DOHH2 (cell line): ENCODE measurements at regions not wholly inside any gene's neighbourhood (a gene's known extent, or its start where the extent isn't known, plus 50 kb on each side); places are given as distances from the start of the nearest gene placed in this dataset.
"Not testable (repeated sequence)": the region's sequence is repeated elsewhere in the genome, so short reads cannot be mapped to it uniquely, and the experiment has no call there.

ENCODE experiments used
- H3F3A ChIP-seq: fragments of 200-600 bp; sonication (generic), shearing (Covaris generic); 2 replicates; pipeline ENCODE4 v1.6.0; 2016; ENCODE audit warnings: antibody characterized with exemption, mild to moderate bottlenecking; ENCODE audit not compliant: control insufficient read depth, insufficient read depth
- H3K27ac ChIP-seq: fragments of 200-600 bp; sonication (generic); 2 replicates; pipeline ENCODE4 v1.5.1; 2014; ENCODE audit warnings: low read depth, mild to moderate bottlenecking, low read length, moderate library complexity
- H3K27me3 ChIP-seq: fragments of 200-600 bp; sonication (generic); 2 replicates; pipeline ENCODE4 v1.6.1; 2014; ENCODE audit warnings: mild to moderate bottlenecking, low read length, mixed read lengths; ENCODE audit not compliant: control insufficient read depth
- H3K36me3 ChIP-seq: fragments of 200-600 bp; sonication (generic); 2 replicates; pipeline ENCODE4 v1.6.1; 2014; ENCODE audit warnings: mild to moderate bottlenecking, low read length, moderate library complexity, mixed read lengths; ENCODE audit not compliant: control insufficient read depth
- H3K4me1 ChIP-seq: fragments of 200-600 bp; sonication (generic); 2 replicates; pipeline ENCODE4 v1.6.1; 2014; ENCODE audit warnings: mild to moderate bottlenecking, low read length, mixed read lengths; ENCODE audit not compliant: control insufficient read depth
- H3K4me2 ChIP-seq: fragments of 200-600 bp; sonication (generic); 2 replicates; pipeline ENCODE4 v1.6.0; 2014; ENCODE audit warnings: mild to moderate bottlenecking, low read length, moderate library complexity
- H3K4me3 ChIP-seq: fragments of 200-600 bp; sonication (generic); 2 replicates; pipeline ENCODE4 v1.5.1; 2014; ENCODE audit warnings: mild to moderate bottlenecking, low read length, mixed read lengths
- H3K79me2 ChIP-seq: fragments of 200-600 bp; sonication (generic); 2 replicates; pipeline ENCODE4 v1.6.1; 2014; ENCODE audit warnings: mild to moderate bottlenecking, low read length, mixed read lengths; ENCODE audit not compliant: control insufficient read depth
- H3K9me2 ChIP-seq: fragments of 200-600 bp; sonication (generic); replicated peaks from 2 replicates; pipeline ENCODE4 v1.6.1; 2014; ENCODE audit warnings: mild to moderate bottlenecking, low read length, mixed read lengths; ENCODE audit not compliant: control insufficient read depth
- H3K9me3 ChIP-seq: fragments of 200-600 bp; sonication (generic); 2 replicates; pipeline ENCODE4 v1.6.1; 2014; ENCODE audit warnings: antibody characterized with exemption, low read length, mixed read lengths; ENCODE audit not compliant: control insufficient read depth, insufficient read depth
- H4K20me1 ChIP-seq: fragments of 200-600 bp; sonication (generic); 2 replicates; pipeline ENCODE4 v1.6.0; 2014; ENCODE audit warnings: low read depth, mild to moderate bottlenecking, antibody characterized with exemption, low read length, moderate library complexity; ENCODE audit not compliant: control insufficient read depth, insufficient read depth
- EZH2phosphoT487 ChIP-seq: fragments of 200-600 bp; sonication (generic); IDR thresholded peaks from 2 replicates; pipeline ENCODE4 v1.6.1; 2017; ENCODE audit warnings: borderline replicate concordance, mild to moderate bottlenecking, antibody characterized with exemption, low read length, moderate library complexity, mixed read lengths
- TF ChIP-seq, protein P1 (sequence below): fragments of 200-600 bp; sonication (generic); IDR thresholded peaks from one replicate; pipeline ENCODE4 v1.5.1; 2014; ENCODE audit warnings: antibody characterized with exemption, mild to moderate bottlenecking, low read depth, low read length; ENCODE audit not compliant: poor library complexity, severe bottlenecking

DNA sequence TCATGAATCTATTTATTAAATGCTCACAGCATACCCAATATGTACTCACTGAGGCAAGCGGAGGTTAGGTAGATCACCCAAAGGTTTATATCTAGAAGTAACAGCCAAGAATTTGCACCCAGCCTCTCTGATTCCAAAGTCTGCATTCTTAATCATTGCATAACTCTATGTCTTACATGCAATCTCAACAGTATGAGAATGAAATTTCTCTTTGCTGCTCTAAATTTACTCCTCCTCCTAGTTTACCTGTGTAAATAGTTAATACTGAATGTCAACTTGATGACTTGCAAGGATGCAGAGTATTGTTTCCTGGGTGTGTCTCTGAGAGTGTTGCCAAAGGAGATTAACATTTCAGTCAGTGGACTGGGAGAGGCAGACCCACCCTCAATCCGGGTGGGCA, 840.6 kb downstream of the BRINP3 start:
- H3F3A ChIP-seq: no peaks in the 10 kb centered on the region
- no peaks in the 10 kb centered on the region for H3K36me3 ChIP-seq
- no peaks in the 10 kb centered on the region for H3K4me1 ChIP-seq
- H3K27me3 ChIP-seq: no peaks in the 10 kb centered on the region
- H3K27ac ChIP-seq: no peak overlapping the region
- H3K4me2 ChIP-seq: no peak overlapping the region
- H3K9me3 ChIP-seq: no peaks in the 10 kb centered on the region
- no peaks in the 10 kb centered on the region for H4K20me1 ChIP-seq
- H3K9me2 ChIP-seq: no peaks in the 10 kb centered on the region
- H3K4me3 ChIP-seq: no peak overlapping the region
- TF ChIP-seq, protein P1, sequence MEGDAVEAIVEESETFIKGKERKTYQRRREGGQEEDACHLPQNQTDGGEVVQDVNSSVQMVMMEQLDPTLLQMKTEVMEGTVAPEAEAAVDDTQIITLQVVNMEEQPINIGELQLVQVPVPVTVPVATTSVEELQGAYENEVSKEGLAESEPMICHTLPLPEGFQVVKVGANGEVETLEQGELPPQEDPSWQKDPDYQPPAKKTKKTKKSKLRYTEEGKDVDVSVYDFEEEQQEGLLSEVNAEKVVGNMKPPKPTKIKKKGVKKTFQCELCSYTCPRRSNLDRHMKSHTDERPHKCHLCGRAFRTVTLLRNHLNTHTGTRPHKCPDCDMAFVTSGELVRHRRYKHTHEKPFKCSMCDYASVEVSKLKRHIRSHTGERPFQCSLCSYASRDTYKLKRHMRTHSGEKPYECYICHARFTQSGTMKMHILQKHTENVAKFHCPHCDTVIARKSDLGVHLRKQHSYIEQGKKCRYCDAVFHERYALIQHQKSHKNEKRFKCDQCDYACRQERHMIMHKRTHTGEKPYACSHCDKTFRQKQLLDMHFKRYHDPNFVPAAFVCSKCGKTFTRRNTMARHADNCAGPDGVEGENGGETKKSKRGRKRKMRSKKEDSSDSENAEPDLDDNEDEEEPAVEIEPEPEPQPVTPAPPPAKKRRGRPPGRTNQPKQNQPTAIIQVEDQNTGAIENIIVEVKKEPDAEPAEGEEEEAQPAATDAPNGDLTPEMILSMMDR: no peak
- TF ChIP-seq EZH2phosphoT487: no peak
- H3K79me2 ChIP-seq: no peaks in the 10 kb centered on the region

DNA sequence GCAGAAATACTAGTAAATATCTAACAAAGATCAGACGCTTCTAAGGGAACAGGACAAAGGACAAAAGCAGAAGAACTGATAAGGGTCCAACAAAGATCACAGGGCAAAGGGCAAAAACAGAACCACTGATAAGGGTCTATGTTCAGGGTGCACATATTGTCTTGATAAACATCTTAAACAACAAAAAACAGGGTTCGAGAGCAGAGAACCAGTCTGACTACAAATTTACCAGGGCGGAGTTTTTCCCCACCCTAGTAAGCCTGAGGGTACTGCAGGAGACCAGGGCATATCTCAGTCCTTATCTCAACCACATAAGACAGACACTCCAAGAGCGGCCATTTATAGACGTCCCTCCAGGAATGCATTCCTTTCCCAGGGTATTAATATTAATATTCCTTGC, 833.5 kb downstream of the BRINP3 start:
- H4K20me1 ChIP-seq, H3K4me2 ChIP-seq, H3K4me1 ChIP-seq, H3K27me3 ChIP-seq, H3F3A ChIP-seq, H3K27ac ChIP-seq, H3K79me2 ChIP-seq, H3K4me3 ChIP-seq, H3K36me3 ChIP-seq, H3K9me2 ChIP-seq, H3K9me3 ChIP-seq: not testable (repeated sequence)

DNA sequence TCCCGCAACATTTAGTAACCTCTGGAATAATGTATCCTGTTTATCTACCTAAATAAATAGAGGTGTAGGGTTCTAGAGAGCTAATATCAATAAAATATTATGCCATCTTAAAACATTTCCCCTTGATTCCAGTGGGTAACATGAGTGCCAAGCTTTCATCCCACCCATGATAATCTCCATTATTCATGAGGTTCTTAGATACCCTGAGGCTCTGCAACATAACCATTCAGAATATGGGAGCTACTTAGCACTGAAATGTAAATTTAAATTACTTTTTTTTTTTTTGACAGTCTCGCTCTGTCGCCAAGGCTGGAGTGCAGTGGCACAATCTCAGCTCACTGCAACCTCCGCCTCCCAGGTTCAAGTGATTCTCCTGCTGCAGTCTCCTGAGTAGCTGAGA, 832.7 kb downstream of the BRINP3 start:
- Histone ChIP-seq H3K9me3 (no peaks in the 10 kb centered on the region), H3K4me3 (no peak overlapping the region), H3K4me2 (no peak overlapping the region), H3K27ac (no peak overlapping the region), H3K27me3 (no peaks in the 10 kb centered on the region), H3F3A (no peaks in the 10 kb centered on the region), H3K79me2 (no peaks in the 10 kb centered on the region), H3K36me3 (no peaks in the 10 kb centered on the region), H3K9me2 (no peaks in the 10 kb centered on the region), H3K4me1 (no peaks in the 10 kb centered on the region), H4K20me1 (no peaks in the 10 kb centered on the region)
- no peak for TF ChIP-seq EZH2phosphoT487
- TF ChIP-seq, protein P1: no peak

DNA sequence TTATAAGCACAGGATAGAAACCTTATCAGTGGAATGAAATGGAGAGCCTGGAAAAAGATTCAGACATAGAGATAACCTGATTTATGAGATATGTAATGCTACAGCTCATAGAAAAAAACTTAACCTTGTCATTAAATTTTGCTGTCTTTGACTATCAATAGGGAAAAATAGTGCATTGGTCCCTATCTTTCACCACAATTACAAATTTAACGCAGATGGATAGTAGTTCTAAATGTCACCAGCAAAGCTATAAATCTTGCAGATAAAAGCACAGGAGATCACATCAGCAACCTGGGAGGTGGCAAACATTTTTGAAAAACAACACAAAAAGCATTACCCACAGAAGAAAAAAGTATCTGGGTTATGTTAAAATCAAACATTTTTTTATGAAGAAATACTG, 831.6 kb downstream of the BRINP3 start:
- no peaks in the 10 kb centered on the region for H3K27me3 ChIP-seq
- H3K79me2 ChIP-seq: no peaks in the 10 kb centered on the region
- H3K4me2 ChIP-seq: no peak overlapping the region
- no peaks in the 10 kb centered on the region for H4K20me1 ChIP-seq
- H3K4me3 ChIP-seq: no peak overlapping the region
- no peak overlapping the region for H3K27ac ChIP-seq
- no peaks in the 10 kb centered on the region for H3F3A ChIP-seq
- no peaks in the 10 kb centered on the region for H3K9me2 ChIP-seq
- H3K9me3 ChIP-seq: no peaks in the 10 kb centered on the region
- H3K36me3 ChIP-seq: no peaks in the 10 kb centered on the region
- H3K4me1 ChIP-seq: no peaks in the 10 kb centered on the region
- TF ChIP-seq, protein P1: no peak
- TF ChIP-seq EZH2phosphoT487: no peak
